ENCODE measurements at regions not wholly inside any gene's neighbourhood (a gene's known extent, or its start where the extent isn't known, plus 50 kb on each side); places are given as distances from the start of the nearest gene placed in this dataset.

- no peak for TF ChIP-seq CTCF (IDR thresholded peaks at IDR 0.05)
- no peak for TF ChIP-seq POLR2A (IDR thresholded peaks at IDR 0.05)
Observed at GRCh38 chr3:14329116-14329830, 73.1 kb upstream of the SLC6A6 start.
